ENCODE measurements at regions not wholly inside any gene's neighbourhood (a gene's known extent, or its start where the extent isn't known, plus 50 kb on each side); places are given as distances from the start of the nearest gene placed in this dataset.

- TF ChIP-seq ZBTB26 (CRISPR knock-in tag; IDR thresholded peaks at IDR 0.05) = no peak
- TF ChIP-seq DEAF1 (CRISPR knock-in tag; IDR thresholded peaks at IDR 0.05) = peak; percentile 49; the same call in 1 of the 2 replicates
- no peak for TF ChIP-seq HDAC6 (IDR thresholded peaks at IDR 0.05; ENCODE audit: low read depth, low read length)
- no peak for TF ChIP-seq RBM25 (IDR thresholded peaks at IDR 0.05; ENCODE audit: low read depth, low read length, severe bottlenecking)
- TF ChIP-seq, protein P1, sequence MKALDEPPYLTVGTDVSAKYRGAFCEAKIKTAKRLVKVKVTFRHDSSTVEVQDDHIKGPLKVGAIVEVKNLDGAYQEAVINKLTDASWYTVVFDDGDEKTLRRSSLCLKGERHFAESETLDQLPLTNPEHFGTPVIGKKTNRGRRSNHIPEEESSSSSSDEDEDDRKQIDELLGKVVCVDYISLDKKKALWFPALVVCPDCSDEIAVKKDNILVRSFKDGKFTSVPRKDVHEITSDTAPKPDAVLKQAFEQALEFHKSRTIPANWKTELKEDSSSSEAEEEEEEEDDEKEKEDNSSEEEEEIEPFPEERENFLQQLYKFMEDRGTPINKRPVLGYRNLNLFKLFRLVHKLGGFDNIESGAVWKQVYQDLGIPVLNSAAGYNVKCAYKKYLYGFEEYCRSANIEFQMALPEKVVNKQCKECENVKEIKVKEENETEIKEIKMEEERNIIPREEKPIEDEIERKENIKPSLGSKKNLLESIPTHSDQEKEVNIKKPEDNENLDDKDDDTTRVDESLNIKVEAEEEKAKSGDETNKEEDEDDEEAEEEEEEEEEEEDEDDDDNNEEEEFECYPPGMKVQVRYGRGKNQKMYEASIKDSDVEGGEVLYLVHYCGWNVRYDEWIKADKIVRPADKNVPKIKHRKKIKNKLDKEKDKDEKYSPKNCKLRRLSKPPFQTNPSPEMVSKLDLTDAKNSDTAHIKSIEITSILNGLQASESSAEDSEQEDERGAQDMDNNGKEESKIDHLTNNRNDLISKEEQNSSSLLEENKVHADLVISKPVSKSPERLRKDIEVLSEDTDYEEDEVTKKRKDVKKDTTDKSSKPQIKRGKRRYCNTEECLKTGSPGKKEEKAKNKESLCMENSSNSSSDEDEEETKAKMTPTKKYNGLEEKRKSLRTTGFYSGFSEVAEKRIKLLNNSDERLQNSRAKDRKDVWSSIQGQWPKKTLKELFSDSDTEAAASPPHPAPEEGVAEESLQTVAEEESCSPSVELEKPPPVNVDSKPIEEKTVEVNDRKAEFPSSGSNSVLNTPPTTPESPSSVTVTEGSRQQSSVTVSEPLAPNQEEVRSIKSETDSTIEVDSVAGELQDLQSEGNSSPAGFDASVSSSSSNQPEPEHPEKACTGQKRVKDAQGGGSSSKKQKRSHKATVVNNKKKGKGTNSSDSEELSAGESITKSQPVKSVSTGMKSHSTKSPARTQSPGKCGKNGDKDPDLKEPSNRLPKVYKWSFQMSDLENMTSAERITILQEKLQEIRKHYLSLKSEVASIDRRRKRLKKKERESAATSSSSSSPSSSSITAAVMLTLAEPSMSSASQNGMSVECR (CRISPR knock-in tag; IDR thresholded peaks at IDR 0.05) = no peak
- TF ChIP-seq NR4A1 (CRISPR knock-in tag; IDR thresholded peaks at IDR 0.05) = no peak
- peak; percentile 63; the same call in 1 of the 2 replicates for TF ChIP-seq NR4A1 (tag; IDR thresholded peaks at IDR 0.05)
- no peak for TF ChIP-seq HDAC1 (IDR thresholded peaks at IDR 0.05)
- peak; percentile 25; the same call in 1 of the 2 replicates for TF ChIP-seq PHF8 (IDR thresholded peaks at IDR 0.05; ENCODE audit: borderline replicate concordance, low read length)
These were observed 180.0 kb upstream of the RREB1 start (continued) for GRCh38 chr6:6927521-6928361.

Measured in K562 (cell line).